GM18520 (cell line): ENCODE measurements at regions not wholly inside any gene's neighbourhood (a gene's known extent, or its start where the extent isn't known, plus 50 kb on each side); places are given as distances from the start of the nearest gene placed in this dataset.

Experiments used
- ATAC-seq: cut with Tn5 transposase; IDR thresholded peaks from one replicate; pipeline ENCODE4 v1.9.1; 2021; ENCODE audit not compliant: unreplicated experiment

DNA sequence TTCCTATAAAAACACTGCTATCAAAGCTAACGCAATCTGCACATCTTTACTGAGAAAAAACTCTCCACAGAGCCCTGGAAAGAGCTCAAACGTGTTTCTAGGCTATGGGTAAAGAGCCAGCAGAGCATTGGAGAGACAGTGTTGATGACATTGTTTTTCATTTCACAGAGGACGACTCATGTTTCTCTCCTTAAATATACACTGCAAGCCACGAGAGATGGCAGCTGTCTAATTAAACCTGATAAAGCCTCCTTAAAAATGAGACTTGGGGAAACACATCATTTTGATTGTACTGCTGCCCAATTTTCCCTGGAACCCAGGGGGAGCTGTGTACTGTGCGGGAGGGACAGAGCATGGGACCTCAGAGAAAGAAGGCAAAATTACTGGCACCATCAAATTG is 294.3 kb upstream of the SETBP1 start:
- ATAC-seq: no peak

DNA sequence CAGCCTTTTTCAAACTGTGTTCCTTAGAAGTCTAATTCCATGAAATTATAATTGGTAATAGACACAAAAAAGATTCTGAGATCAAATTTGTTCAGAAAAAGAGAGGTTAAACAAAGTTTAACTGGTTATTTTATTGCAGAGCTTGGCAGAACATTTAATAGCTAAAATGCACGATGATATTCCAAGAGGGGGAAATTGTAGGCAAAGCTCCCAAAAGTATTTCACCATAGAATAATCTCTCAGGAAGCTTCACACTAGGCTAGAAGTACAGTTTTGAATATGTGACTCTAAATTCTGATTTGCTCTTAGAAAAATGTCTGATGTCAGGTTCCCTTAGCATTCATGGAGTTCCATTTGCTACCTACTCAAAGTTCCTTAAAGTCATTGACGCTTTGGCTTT is 292.4 kb upstream of the SETBP1 start:
- ATAC-seq: no peak

DNA sequence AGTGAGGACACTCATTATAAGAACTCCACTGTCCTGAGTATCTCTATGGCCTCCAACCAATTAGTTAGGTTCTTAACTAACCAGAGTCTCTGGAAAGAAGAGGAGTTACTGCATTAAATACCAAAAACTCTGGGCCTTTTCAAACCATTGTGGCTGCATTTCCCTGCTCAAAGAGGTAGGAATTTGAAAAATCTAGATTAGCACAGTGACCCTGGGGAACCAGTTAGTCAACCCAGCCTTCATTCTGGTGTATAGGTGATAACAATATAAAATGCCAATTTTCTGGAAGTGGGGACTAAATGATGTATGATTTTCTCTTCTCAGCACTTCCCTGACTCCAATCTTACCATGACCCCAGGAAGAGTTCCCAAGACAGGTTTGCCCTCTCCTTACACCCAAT is 287.8 kb upstream of the SETBP1 start:
- ATAC-seq: no peak

DNA sequence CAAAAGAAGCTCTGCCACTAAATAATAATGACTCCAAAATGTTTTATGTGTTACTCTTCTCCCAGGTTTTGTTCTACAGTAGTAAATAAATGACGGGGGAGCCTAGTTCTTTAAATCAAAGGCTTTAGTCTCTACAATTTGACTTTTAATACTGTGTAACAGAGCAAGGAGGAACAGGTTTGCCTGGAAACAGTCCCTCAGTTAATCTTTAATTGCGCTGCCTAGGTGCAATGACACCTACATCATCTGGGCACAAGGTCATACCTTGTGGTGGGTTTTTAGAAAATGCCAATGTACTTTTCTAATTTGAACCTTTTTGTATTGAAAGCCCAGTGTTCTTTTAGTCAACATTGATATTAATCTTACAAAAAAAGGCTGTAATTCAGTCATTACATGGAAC is 287.3 kb upstream of the SETBP1 start:
- ATAC-seq: no peak

DNA sequence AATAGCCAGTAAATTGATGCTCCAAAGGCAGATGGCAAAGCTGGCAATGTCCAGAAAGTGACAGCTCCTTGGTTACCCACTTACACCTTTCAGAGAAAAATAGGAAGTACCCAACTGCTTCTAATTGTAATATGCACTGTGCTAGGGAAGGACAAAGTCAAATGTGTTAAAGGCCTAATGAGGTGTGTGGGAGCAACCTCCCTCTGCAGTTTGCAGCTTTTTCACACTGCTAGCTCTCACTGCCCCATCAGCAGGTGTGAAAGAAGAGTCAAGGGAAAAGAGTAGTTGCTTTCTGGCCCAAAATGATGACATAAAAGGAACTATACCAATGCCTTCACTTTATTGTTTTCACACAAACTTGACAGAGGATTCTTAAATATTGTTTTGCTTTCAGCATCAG is 284.1 kb upstream of the SETBP1 start:
- ATAC-seq: no peak

DNA sequence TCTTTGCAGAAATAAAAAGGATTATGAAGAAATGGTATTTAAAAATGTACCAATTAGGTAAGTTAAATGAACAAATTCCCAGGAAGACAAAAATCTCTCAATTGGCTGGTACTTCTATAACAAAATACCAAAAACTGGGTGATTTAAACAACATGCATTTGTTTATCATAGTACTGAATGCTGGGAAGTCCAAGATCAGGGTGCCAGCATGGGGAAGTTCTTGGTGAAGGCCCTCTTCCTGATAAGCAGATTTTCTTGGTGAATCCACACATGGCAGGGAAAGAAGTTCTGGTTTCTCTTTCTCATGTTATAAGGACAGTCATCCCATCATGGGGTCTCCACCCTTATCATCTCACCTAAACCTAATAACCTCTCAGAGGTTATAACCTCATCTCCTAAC is 271.6 kb upstream of the SETBP1 start:
- no peak for ATAC-seq

DNA sequence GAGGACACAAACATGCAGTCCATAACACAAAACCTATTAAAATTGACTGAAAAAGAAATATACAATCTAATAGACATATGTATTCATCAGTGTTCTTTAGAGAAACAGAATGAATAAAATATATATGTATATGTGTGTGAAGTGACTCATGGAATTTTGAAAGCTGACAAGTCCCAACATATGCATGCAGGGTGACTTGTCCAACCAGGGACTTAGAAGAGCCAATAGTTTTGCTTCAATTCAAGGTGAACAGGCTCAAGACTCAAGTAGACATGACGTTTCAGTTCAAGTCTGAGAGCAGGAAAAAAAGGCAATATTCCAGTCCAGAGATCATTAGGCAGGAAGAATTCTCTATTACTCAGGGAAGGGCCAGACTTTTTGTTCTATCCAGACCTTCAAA is 271.2 kb upstream of the SETBP1 start:
- ATAC-seq: no peak

DNA sequence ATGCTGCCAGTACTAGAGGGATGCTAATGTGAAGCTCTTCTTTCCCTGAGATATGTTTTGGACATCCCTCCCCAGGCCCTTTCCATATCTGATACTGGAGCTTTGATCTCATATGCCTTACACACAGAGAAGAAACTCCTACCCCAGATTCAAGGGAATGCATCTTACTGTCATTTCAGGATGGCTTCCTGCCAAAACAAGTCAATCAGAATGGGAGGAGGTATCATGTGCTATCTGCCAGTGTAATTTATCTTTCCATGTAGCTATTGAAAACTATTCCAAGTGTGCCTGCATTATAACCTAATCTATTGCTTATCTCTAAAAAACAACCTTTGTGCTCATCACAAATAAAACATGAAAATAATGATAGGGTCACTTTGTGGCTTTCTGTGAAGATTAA is 269.9 kb upstream of the SETBP1 start:
- no peak for ATAC-seq

DNA sequence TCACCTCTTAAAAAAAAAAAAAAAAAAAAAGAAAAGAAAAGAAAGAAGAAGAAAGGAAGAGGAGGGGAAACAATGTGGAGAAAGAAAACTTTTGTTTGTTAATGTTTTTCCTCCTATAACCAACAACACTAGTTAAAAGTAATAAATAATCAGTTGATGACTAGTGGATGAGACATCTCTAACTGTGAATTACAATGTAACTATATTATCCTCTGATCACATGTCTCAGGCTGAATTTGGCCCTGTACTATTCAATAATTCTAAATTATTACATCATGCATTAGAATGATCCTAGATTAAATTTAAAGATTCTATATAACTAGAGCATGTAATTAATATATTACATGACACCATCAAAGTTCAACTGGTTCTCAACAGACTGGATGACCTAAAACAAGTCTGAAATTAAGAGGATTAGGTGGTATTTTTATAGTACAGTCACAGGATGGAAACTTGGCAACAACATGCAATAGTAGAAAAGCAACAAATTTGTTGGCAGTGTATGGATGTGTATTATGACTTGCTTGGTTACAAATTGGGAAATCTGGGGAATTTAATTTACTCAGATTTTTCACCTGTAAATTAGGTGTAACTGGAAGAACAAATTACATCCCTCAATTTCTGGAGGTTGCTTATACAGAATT is 269.3 kb upstream of the SETBP1 start:
- no peak for ATAC-seq

DNA sequence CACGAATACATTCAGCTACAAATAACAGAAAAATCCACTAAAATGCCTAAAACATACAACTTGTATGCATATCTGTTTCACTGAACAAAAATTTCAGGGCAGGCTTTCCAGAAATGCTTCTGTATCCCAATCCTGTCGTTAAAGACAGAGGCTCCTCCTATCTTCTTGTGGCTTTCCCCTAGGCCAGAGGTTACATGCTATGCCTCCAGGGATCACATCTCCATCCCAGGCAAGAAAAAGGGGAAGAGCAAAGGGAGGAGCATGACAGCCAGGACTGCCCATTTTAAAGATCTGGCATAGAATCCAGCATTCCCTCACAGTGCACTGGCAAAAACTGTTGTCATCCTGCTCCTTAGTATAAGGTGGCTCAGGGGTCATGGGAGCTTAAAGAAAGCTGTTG is 268.7 kb upstream of the SETBP1 start:
- ATAC-seq: no peak

DNA sequence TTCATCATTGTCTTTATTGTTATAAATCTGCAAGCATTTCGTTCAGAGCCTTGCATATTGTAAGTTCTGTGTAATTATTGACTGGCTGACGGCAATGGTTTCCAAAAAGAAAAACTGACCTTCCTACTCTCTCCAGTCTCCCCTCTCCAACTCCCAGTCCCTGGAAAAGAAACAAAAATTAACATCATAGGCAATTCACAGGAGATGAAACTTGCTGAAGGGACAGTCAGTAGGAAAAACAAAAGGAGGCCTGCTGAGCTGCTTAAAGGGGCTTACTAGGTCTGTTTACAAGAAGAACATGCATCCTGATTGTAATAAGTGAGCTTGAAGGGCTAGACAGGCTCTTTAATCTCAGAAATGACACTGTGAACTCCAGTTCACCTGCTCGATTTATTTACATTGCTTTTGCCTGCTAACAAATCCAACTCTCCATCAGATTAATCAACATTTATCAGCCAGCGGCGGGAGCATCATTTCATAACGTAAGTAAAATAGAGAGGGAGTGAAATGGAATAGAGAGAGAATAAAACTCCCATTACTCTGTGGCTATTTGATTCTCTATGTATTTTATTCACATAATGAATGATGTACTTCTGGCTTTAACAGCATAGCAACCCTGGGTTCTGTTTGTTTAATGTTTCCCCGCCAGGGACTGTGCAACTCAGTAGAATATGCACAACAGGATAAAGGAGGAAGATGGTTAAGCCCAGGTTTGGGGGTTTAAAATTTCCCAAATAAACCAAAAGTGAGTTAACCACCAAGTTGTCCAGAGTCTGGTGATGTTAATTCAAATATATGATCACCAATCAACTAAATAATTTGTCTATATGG is 256.7 kb upstream of the SETBP1 start:
- no peak for ATAC-seq

DNA sequence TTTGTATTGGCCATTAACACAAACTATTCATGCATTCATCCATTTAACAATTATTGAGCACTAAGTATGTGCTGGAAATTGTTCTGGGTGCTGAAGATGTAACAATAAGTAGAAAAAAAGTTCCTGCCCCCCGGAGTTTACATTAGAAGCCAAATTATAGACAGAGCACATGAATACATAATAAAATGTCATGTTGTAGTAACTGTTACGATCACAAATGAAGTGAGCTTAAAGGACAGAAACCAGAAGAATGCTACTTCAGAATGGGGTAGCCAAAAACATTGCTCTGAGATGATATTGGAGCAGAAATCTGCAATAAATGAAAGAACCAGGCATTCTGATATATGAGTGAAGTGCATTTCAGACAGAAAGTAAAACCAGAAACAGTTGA is 256.0 kb upstream of the SETBP1 start:
- no peak for ATAC-seq

DNA sequence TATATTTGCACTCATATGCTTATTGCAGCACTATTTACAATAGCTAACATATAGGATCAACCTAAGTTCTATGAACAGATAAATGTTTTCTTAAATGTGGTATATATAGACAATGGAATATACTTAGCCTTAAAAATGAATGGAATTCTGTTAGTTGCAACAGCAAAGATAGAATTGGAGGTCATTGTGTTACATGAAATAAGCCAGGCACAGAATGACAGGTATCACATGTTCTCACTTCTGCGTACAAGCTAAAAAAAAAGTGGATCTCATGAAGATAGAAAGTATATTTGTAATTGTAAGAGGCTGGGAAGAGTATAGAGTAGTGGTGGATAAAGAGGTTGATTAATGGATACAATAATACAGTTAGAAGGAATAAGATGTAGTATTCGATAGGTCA is 255.5 kb upstream of the SETBP1 start:
- ATAC-seq: no peak

DNA sequence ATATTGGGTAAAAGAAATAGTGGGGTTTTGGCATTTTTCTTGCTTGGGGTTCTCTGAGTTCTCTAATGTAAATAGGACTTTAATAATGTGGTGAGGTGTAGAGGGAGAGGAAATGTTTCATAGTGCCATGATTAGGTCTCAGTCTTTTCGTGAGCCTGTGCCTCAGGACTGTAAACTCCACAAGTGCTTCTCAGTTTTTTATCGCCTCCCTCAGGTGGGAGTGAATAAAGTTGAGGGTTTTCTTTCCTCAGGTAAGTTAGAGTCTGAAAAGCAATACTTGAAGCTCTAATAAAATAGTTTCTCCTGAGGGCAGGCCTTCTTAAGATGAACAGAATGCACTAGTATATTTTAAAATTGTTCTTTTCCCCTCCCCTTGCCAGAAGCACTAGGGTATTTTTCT is 243.1 kb upstream of the SETBP1 start:
- no peak for ATAC-seq

DNA sequence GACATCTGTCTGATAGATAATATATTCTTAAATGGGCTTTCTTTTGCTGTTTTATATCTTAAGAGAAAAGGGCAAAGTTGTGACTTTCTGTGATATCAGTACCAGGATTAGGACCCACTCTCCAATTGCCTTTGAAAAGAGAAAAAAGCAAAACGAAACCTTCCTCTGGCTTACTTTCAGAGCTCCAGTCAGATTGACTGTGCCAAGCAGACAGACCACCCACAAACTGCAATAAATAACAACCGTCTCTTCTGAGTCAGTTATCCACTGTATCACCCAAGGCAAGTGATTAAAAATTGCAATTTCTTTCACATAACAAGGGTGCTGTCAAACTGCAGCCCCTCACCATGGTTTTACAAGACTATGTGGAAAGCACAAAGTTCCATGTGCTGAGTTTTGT is 230.5 kb upstream of the SETBP1 start:
- ATAC-seq: no peak

DNA sequence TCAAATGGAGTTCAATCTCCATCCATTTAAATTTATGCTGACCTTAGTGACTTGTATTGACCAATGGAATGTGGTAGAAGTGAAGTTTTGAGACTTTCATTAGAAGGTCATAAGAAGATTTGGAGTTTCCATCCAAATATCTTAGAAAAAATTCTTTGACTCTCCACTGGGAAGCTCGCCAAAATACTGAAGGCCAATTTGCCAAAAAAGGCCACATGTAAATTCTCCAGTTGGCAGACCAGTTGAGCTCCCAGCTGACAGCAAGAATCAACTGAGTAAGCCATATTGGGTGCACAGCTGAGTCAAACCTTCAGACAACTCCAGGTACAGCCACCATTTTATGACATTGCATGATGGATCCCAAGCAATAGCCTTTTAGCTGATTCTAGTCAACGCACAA is 228.3 kb upstream of the SETBP1 start:
- no peak for ATAC-seq

DNA sequence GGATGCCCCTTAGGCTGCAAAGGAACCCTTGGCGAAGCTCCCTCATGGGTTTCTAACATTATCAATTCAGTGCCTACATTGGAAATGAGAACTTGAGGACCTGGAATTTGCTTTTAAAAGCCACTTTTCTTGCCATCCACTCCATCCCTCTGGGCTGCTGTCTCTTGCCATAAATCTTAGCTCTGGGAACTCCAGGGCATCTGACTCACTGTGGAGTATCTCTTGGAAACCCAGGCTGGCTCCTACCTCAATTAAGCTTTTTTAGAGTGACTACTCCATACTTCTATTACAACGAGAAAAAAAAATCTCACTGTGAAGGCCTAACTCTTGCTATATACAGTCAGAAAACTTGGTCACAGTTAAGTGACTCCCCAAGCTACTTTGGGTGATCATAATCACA is 227.2 kb upstream of the SETBP1 start:
- no peak for ATAC-seq

DNA sequence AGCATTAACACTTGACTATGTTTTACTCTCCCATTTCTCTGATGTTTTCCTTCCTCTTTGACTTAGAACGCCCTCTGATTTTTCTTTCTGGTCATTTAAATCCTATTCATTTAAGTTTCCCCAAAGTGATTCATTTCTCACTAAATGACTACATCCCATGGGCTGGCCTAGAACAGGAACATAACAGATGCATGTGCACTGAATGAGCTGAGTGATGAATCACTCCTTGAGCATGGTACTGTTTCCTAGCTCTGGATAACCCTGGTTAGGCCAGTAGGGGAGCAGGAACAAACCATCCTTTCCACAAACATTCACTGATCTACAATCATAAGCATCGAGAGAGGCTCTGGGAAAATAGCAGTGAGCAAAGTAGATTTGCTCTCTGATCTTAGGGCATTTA is 221.9 kb upstream of the SETBP1 start:
- no peak for ATAC-seq

DNA sequence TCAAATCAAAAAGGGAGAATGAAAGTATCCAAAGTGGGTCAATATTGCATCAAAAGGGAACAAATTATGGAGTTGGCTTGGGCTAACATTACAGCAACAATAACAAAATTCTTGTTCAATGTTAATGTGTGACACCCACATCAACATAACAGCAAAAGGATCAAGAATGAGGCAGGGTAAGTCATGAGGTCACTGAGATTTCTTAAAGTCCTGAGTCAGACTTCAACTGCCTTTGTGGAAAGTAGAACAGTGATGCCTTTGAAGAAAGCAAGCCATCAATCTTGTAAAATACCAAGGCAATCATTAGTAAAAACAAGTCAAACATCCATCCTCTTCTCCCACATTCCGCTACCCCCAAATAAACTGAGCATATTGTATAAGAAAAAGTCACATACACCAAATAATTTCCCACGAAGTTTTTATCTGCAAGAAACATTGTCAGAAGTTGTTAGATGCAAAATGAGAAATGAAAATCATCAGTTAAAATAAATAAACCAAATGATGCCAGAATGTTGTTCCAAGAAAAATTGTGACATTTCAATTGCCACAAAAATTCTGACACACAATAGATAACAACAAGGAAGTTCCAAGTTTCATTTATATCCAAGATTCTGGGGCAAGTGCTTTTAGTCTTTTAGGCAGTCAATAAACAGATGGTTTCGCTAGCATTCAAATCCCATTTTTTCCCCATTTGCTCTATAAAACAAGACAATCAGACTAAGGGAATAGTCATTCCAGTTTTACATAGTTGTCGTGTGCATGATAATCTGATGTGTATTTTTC is 216.1 kb upstream of the SETBP1 start:
- no peak for ATAC-seq

DNA sequence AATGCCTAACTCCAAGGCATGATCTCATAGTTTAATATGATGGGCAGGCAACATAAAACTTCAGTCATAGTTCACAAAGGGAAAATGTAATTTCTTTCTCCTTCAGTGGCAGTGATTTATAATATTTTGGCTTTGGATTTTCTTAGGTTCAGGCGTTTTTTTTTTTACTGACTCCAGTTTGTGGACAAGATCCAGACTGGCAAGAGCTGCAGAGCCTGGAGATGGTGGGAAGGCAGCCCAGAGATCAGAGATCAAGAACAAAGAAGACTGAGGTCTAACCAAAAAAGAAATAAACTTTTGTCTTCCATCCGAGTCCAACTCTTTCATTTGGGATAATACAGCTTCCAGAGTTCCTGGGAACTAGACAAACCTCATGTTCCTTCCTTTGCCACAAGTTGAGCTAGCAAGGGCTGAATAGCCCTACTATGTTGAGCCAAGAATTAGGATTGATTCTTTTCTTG is 215.3 kb upstream of the SETBP1 start:
- no peak for ATAC-seq

DNA sequence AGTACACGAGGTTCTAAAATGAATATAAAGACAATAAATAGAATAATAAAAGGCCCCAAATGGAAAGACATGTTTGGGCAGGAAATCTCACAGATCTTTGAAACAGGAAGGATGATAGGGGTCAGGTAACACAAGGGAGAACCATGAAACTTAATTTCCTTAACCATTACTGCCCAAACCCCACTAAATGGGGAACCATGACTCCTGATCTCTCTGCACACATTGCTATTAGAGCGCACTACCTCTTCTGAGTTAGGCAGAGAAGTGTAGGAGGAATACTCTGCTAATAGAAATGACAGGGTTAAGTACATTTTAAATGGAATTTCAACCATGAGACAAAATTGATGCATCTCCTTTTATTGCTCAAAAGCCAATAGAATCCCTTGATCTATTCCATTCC is 213.7 kb upstream of the SETBP1 start:
- no peak for ATAC-seq

DNA sequence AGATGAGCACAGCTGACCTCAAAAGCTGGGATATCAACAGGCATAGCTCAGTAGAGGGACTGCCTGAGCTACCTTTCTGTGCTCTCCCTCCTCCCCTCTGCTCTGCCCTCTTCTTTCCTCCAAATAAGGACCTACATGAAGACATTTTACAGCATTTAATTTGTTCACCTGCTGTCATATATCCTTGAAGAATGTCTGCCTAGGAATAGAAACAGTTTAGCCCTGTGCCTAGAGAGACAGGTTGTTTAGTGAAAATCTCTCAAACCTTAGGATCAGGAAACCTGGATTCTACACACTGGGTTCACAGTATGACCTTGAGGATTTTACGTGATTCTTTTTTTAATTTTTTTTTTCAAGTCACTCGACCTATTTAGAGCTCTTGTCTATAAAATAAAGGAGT is 213.0 kb upstream of the SETBP1 start:
- no peak for ATAC-seq
